ENCODE measurements at regions not wholly inside any gene's neighbourhood (a gene's known extent, or its start where the extent isn't known, plus 50 kb on each side); places are given as distances from the start of the nearest gene placed in this dataset.

DNA sequence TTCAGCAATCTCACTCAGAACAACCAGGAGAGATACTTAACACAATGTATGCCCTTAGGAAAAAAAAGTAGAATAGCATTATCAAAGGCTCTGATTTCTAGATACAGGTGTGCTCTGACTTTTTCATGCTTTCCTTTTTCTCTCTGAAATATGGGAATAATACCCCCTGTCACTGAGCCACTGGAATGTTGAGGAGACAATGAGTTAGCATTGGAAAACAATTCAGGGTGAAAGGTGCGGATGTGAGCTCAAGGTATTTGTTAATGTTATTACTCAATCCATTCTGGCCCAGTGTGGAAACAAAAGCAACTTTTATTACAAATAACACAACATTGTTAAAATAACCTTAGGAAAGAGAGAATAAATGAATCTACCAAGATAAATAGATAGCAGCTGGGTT is 228.0 kb downstream of the IKZF2 start:
- Mint-ChIP-seq H3K4me1 (no peaks in the 10 kb centered on the region), H3K27me3 (ENCODE audit: low read depth in 3 of 3) (no peaks in the 10 kb centered on the region), H3K4me3 (no peak overlapping the region), H3K36me3 (no peaks in the 10 kb centered on the region), H3K9me3 (peaks cover 0 to 4% (median 0%) of the 10 kb centered on the region in 7 donors), H3K27ac (no peak overlapping the region)
- TF ChIP-seq, protein P1, sequence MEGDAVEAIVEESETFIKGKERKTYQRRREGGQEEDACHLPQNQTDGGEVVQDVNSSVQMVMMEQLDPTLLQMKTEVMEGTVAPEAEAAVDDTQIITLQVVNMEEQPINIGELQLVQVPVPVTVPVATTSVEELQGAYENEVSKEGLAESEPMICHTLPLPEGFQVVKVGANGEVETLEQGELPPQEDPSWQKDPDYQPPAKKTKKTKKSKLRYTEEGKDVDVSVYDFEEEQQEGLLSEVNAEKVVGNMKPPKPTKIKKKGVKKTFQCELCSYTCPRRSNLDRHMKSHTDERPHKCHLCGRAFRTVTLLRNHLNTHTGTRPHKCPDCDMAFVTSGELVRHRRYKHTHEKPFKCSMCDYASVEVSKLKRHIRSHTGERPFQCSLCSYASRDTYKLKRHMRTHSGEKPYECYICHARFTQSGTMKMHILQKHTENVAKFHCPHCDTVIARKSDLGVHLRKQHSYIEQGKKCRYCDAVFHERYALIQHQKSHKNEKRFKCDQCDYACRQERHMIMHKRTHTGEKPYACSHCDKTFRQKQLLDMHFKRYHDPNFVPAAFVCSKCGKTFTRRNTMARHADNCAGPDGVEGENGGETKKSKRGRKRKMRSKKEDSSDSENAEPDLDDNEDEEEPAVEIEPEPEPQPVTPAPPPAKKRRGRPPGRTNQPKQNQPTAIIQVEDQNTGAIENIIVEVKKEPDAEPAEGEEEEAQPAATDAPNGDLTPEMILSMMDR (IDR thresholded peaks at IDR 0.05): no peak
- H3K4me3 ChIP-seq (replicated peaks in 1 of 3; ENCODE audit: low read depth in 2 of 3, low read length in 3 of 3): no peak overlapping the region
- no peaks in the 10 kb centered on the region for H3K27me3 ChIP-seq (ENCODE audit: control insufficient read depth in 2 of 2, insufficient read depth in 2 of 2, low read length in 2 of 2)
- WGBS (ENCODE audit: insufficient coverage): no CpG with 5 or more reads among the region's 1 CpG
- no peak for DNase-seq
- H3K36me3 ChIP-seq (replicated peaks in 1 of 2; ENCODE audit: control insufficient read depth in 1 of 2, insufficient read depth in 2 of 2, low read length in 2 of 2): no peaks in the 10 kb centered on the region
- H4K20me1 ChIP-seq (ENCODE audit: insufficient read depth, low read length): no peaks in the 10 kb centered on the region
- H3K9ac ChIP-seq (ENCODE audit: insufficient read depth, low read length, poor library complexity, severe bottlenecking): no peak overlapping the region
- H3K9me3 ChIP-seq (replicated peaks in 1 of 2; ENCODE audit: control insufficient read depth in 1 of 2, insufficient read depth in 1 of 2, low read length in 2 of 2): no peaks in the 10 kb centered on the region
- no peaks in the 10 kb centered on the region for H3K79me2 ChIP-seq (ENCODE audit: insufficient read depth, low read length)
- H3K4me1 ChIP-seq (ENCODE audit: control insufficient read depth in 1 of 2, insufficient read depth in 2 of 2, low read length in 2 of 2): no peaks in the 10 kb centered on the region
- no peak overlapping the region for H3K4me2 ChIP-seq (replicated peaks; ENCODE audit: extremely low read depth, low read length, poor library complexity, severe bottlenecking)
- intact Hi-C loops (cut with micrococcal nuclease): no loop called here
- H2AFZ ChIP-seq (ENCODE audit: insufficient read depth, low read depth, low read length, poor library complexity, severe bottlenecking): no peak overlapping the region
- no peak overlapping the region for H3K27ac ChIP-seq (ENCODE audit: low read depth in 1 of 2, low read length in 2 of 2)

DNA sequence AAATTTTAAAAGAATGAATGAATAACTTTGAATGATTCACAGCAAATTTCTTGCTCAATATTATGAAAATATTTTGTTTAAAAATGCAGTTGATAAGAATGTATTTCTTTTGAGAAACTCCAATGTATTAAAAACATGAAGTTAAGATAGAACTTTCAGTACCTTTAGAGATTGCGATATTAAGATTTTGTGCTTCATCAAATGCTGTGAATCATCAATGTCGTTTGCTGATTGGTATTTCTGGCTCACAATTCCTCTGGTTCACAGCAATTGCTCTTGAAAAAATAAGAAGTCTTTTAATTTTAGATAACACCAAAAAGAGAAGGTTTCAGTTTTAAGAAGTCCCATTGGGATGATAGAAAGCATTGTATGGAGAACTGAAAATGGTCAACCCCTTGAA is 228.7 kb downstream of the IKZF2 start:
- Histone ChIP-seq H4K20me1 (ENCODE audit: insufficient read depth, low read length) (no peaks in the 10 kb centered on the region), H3K79me2 (ENCODE audit: insufficient read depth, low read length) (no peaks in the 10 kb centered on the region), H3K27ac (ENCODE audit: low read depth in 1 of 2, low read length in 2 of 2) (no peak overlapping the region), H3K4me2 (replicated peaks; ENCODE audit: extremely low read depth, low read length, poor library complexity, severe bottlenecking) (no peak overlapping the region), H3K9ac (ENCODE audit: insufficient read depth, low read length, poor library complexity, severe bottlenecking) (no peak overlapping the region), H3K4me3 (replicated peaks in 1 of 3; ENCODE audit: low read depth in 2 of 3, low read length in 3 of 3) (no peak overlapping the region), H2AFZ (ENCODE audit: insufficient read depth, low read depth, low read length, poor library complexity, severe bottlenecking) (no peak overlapping the region), H3K4me1 (ENCODE audit: control insufficient read depth in 1 of 2, insufficient read depth in 2 of 2, low read length in 2 of 2) (no peaks in the 10 kb centered on the region), H3K27me3 (ENCODE audit: control insufficient read depth in 2 of 2, insufficient read depth in 2 of 2, low read length in 2 of 2) (no peaks in the 10 kb centered on the region), H3K9me3 (replicated peaks in 1 of 2; ENCODE audit: control insufficient read depth in 1 of 2, insufficient read depth in 1 of 2, low read length in 2 of 2) (no peaks in the 10 kb centered on the region), H3K36me3 (replicated peaks in 1 of 2; ENCODE audit: control insufficient read depth in 1 of 2, insufficient read depth in 2 of 2, low read length in 2 of 2) (no peaks in the 10 kb centered on the region)
- H3K4me3 Mint-ChIP-seq: no peak overlapping the region
- intact Hi-C loops (cut with micrococcal nuclease): no loop called here
- H3K36me3 Mint-ChIP-seq: no peaks in the 10 kb centered on the region
- no peak for DNase-seq
- TF ChIP-seq, protein P1 (IDR thresholded peaks at IDR 0.05): no peak
- H3K27ac Mint-ChIP-seq: no peak overlapping the region
- no CpG with 5 or more reads among the region's 2 CpGs for WGBS (ENCODE audit: insufficient coverage)
- peaks cover 0 to 4% (median 0%) of the 10 kb centered on the region in 7 donors for H3K9me3 Mint-ChIP-seq
- no peaks in the 10 kb centered on the region for H3K27me3 Mint-ChIP-seq (ENCODE audit: low read depth in 3 of 3)
- no peaks in the 10 kb centered on the region for H3K4me1 Mint-ChIP-seq
